ENCODE measurements at regions not wholly inside any gene's neighbourhood (a gene's known extent, or its start where the extent isn't known, plus 50 kb on each side); places are given as distances from the start of the nearest gene placed in this dataset.

- DNase-seq, result no peak
Measured at GRCh38 chr14:87879389-87879788, 113.6 kb downstream of the GALC start.

DNA sequence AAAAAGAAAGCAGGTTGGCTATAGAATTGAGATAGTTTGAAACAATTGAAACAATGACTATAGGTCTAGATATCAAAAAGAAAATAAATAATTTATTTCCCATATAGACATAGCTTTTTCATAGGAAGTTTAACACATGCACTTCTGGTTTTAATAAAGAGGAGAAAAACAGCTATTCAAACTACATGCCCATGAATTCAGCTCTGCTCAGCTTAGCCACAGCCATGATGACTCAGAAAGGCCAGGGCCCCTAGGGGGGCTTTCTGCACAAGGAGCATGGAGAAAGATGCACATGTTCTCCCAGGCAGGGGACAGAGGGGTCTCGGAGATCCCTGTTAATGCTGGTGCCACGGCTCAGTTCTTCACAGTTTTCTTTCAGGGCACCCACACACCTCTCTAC, 114.0 kb downstream of the GALC start:
- DNase-seq, result no peak

- no peak for DNase-seq
Measured at GRCh38 chr14:87877877-87878276, 115.1 kb downstream of the GALC start.

DNA sequence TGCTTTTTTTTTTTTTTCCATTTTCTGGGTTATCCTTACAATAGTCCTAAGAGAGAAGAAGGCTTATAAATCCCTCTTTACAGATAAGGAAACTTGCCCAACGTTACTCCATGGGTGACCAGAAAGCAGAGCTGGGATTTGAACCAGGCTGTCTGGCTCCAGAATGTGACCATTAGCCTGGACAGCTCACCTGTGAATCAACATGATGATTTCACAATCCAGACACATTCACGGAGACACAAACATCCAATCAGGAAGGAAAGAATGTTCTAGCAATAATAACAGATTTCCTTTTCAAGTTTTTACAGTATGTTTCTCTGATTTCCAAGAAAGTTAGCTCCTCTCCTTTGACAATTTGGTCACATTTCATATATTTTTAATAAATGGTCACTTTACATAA, 118.3 kb downstream of the GALC start:
- no peak for DNase-seq

DNA sequence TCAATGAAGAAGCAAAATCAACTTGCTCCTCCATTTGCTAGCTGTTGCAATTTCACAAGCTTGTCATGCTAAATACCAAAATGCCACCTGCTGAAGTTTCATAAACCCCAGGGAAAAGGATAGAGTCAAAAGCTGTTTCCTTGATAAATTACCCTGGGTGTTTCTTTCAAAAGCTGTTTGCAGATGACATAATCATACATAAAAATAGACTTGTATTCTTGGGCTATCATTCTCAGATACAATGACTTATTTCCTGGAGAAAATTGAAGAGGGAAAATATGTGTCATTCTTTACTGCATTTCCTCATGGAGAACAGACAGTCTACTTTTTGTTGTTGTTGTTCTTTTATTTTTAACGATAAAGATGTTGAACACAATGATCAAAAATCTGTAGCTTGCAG, 119.2 kb downstream of the GALC start:
- no peak for DNase-seq

- DNase-seq, result no peak
Measured at GRCh38 chr14:87869619-87870583, 123.1 kb downstream of the GALC start.

GRCh38 chr14:87868920-87869319, 124.1 kb downstream of the GALC start:
- no peak for DNase-seq

DNA sequence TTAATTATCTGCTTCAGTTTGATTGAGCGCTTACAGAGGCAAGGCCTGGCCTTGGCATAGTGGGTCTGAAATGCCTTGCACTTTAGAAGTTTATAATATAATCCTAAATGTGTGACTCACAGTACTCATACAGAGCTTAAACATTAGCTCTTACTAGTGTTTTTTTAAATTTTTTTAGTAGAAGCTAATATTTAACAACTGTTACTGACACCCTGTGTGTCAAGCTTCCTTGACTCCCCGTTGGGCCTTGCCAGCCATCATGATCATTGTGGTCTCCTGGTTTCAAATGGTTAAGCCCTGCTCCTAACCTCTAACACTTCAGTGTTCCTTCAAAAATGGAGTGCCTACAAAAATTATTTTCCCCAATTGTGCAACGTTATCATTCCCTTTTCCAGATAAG, 126.9 kb downstream of the GALC start:
- no peak for DNase-seq

DNA sequence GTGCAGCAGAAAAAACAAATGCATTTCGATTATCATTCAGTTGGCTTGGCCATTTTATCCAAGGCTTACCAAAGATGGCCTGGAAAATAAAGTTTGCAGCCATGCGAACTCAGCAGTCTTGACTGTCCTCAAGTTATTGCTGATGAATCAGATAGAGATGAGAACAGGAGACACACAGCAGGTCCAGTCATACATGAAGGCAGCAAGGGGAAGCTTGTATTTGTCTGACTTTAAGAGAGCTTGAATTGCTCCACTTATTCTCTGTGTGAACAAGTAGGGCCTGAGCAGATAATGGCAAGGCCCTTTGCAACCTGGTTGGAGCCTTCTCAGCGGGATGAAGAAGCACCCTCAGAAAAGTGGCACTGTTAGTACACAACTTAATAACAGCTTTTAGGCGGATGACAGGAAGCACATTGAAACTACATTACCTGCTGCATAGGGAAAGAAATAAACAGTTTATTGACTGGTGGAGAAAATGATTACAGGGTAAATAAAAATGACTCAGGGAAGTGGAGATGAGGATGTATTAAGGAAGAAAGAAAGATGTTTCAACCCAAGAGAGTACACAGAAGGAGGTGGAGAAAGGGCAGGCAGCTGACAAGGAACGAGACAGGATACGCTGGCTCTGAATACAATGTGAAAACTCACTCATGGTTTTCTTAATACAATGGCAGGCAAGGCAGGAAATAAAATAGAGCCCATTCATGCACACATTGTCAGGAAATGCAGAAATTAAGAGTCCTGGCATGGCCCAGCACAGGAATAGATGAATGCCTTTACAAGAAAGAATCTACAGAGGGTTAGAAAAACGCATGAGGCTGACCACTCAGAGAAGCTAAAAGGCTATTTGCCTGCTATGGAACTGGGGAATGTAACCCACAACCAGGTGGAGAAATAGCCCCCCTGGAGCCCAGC, 128.4 kb downstream of the GALC start:
- DNase-seq, result no peak

DNA sequence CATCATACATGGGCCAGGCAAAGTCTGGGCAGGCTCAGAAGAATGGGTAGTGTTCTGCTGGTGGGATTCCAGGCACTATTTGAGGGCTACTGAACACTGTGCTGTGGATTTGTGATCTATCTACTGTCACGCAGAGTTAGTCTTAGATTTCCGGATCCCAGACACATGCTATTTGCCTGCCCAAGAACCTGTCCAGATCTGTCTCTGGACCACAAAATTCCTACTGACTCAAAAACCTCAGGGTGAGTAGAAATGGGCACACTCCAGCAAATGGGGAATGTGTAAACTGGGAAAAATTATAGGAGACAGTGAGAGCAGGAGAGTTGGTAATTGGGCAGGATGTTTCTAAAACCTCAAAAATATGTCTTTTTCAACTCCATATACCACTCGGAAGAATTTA, 129.9 kb downstream of the GALC start:
- no peak for DNase-seq

DNA sequence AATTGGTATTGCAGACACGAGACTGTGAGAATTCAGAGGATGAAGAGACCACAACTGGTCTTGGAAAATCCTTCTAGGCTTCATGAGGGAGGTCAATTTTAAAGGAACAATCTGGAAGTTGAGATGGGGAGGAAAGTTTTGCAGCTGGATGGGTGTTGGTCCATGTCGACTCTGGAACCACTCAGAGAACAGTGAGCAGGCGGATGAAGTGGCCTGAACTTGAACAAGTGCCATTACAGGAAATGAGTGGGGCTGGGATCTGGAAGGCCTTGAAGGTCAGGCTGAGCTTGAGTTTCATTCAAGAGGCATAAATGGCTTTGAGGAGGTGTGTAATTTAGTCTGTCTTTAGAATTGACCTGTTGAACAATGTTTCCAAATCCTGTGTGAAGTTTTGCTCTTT, 140.9 kb downstream of the GALC start:
- no peak for DNase-seq

- no peak for DNase-seq
Measured at GRCh38 chr14:87851190-87851589, 141.8 kb downstream of the GALC start.

DNA sequence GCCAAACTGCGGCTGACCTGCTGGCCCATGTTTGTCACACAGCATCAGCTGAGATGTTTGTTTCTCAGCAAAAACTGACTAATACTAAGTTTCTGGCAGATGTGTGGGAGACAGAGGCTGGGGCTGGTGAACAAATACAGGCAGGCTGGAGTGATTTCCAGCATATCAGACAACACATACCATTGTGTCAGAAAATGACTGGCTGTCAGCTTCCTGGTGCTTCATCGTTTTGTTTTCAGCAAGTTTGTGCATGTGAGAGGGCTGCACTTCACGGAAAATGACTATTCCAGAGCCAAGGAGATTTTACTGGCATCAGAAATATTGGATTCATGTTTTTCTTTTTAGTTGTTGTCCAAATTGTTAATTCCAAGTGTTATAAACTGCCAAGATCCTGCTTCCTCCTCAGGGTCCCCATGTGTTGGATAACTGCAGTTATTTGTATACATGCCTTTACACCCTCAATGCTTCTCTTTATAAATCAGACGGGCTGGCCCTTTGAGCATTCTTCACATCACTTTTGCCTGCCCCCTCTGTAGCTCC, 145.7 kb downstream of the GALC start:
- DNase-seq, result no peak

DNA sequence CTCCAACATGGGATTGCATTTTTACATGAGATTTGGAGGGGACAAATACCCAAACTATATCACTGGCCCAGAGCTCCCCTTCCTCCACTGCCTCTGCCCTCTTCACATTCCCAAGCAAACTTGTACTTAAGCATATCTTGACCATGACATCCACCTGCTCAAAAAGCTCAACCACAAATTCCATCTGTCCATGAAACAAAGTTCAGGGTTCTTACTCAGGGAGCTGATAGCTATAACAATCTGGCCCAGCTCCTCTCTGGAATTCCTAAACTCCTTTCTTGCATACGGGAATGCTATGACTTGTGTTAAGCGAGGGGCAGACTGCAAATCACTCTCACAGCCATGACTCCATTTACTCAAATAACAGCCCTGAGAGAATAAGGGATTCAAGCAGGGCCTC, 152.1 kb downstream of the GALC start:
- DNase-seq, result no peak

GRCh38 chr14:87838931-87839330, 154.1 kb downstream of the GALC start:
- DNase-seq, result no peak

DNA sequence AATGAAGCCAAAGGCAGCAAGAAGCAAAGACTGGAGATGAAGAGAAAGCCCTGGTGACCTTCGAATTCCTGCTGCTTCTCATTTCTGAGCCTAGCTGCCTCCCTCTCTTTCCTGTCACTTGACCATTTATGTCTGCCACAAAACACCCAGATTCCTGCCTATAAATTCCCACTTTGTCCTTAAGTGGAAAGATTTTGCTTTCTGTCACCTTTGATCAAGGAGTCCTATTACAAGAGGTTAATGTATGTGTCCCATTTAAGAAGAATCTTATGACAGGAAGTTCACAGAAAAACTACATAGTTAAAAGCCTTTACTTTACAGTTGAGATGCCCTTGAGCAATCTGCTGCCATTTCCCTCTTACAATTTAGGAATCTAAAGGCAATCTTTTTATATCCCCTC, 155.7 kb downstream of the GALC start:
- no peak for DNase-seq

- DNase-seq, result no peak
Measured at GRCh38 chr14:87834594-87834993, 158.4 kb downstream of the GALC start.

DNA sequence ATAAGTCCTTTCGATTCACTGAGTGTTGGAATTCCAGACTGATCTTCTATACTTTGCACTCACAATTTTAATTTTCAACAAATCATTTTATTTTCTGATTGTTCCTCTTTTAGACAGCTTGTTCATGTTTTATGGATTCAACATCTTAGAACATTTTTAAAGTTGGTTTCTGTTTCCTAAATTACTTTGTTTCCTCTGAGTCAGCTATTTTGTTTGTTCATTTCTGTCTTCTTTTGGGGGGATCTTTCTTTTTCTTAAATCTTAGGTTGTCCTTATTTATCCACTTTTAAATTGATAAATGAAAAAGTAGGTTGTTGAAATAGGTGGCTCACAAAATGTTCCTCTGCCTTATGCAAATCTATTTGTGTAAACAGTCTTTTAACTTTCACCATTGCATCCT, 160.0 kb downstream of the GALC start:
- no peak for DNase-seq

GRCh38 chr14:87830443-87831096, 162.4 kb downstream of the GALC start:
- DNase-seq, result no peak

- DNase-seq, result no peak
Measured at GRCh38 chr14:87829543-87829942, 163.4 kb downstream of the GALC start.

GRCh38 chr14:87824266-87824665, 168.7 kb downstream of the GALC start:
- no peak for DNase-seq

GRCh38 chr14:87816416-87816815, 176.6 kb downstream of the GALC start:
- DNase-seq, result no peak

DNA sequence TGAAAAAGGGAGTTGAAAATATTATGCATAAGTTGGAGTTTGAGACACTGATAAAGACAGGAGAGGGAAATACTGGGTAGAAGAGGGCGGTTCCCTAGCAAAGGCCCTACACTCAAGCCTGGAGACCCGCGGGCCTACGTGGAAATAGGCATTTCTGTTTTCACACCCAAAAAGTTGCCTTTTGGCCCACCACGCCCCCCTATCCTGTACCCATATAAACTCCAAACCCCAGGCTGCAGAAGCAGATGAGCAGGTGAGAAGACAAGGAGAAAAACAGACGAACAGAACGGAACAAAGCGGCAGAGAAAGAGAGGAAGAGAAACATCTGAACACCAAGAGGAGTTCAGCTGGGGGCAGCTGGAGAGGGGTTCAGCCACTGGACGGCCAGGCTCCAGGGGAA, 177.9 kb downstream of the GALC start:
- DNase-seq, result no peak

All from KG1 (cell line).